SW 1271 (cell line): ENCODE measurements at regions not wholly inside any gene's neighbourhood (a gene's known extent, or its start where the extent isn't known, plus 50 kb on each side); places are given as distances from the start of the nearest gene placed in this dataset.
"Not testable (repeated sequence)": the region's sequence is repeated elsewhere in the genome, so short reads cannot be mapped to it uniquely, and the experiment has no call there.

Experiments
- DNase-seq, 2 experiments: peaks; one replicate each; lab custom pipeline; 2025; lab: John Stamatoyannopoulos, UW

DNA sequence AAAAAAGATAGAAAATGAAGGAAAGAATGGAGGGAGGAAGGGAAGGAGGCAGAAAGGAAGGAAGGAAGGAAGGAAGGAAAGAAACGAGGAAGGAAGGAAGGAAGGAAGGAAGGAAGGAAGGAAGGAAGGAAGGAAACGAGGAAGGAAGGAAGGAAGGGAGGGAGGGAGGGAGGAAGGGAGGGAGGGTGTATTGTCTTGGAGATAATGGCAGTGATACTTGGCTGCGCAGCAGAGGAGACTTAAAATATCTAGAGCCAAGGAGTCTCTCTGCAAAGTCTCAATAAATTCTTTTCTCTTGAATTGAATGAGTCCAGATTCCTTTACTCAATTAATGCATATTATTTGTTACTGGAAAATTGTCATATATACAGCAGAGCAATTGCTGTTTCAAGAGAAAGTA is 1059.7 kb downstream of the ZPLD1 start:
- DNase-seq: no peak

- no peak for DNase-seq
These were observed 1060.4 kb downstream of the ZPLD1 start for GRCh38 chr3:103495186-103495585.

GRCh38 chr3:103499132-103499900 is 1064.5 kb downstream of the ZPLD1 start:
- DNase-seq: peak in 1 of 2 experiments; percentile 8

DNA sequence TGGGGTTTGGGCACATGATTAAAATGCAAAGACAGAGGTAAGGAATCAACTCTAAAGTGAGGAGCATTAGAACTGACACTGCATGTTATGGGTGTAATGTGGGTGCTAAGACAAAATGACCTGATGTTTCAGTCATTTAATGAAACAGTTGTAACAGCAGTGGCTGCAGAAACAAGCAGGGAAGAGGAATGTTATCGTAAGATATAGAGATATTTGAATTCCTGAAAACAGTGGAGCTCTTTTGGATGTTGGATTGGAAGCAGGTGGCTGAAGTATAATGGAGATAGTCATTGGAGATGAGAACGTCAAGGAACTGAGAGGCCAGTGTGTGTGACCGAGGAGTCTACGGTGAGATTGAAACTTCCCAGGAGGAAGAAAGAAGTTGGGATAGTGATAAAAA is 1065.2 kb downstream of the ZPLD1 start:
- no peak for DNase-seq

GRCh38 chr3:103510760-103511159 is 1075.9 kb downstream of the ZPLD1 start:
- no peak for DNase-seq

DNA sequence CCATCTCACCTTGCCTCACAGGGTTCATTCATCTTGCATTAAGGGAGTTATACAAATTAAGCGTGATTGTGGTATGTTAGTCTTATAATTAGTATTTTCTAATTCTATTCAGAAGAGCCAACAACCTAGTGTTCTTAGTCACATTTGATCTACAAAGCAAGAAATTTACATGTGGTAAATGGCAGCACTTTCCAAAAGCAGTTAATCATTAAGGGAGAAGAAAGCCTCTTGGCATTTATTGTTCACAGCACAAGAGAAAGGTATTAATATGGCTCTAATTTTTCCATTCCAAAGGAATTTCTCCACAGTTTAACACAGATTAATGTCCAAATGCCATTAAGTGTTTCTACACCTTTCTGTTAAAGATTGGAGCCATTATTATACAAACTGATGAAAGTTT is 1077.1 kb downstream of the ZPLD1 start:
- no peak for DNase-seq

GRCh38 chr3:103512595-103512994 is 1077.8 kb downstream of the ZPLD1 start:
- no peak for DNase-seq

- no peak for DNase-seq
These were observed 1078.2 kb downstream of the ZPLD1 start for GRCh38 chr3:103513003-103513402.

- no peak for DNase-seq
These were observed 1080.3 kb downstream of the ZPLD1 start for GRCh38 chr3:103515116-103515515.

DNA sequence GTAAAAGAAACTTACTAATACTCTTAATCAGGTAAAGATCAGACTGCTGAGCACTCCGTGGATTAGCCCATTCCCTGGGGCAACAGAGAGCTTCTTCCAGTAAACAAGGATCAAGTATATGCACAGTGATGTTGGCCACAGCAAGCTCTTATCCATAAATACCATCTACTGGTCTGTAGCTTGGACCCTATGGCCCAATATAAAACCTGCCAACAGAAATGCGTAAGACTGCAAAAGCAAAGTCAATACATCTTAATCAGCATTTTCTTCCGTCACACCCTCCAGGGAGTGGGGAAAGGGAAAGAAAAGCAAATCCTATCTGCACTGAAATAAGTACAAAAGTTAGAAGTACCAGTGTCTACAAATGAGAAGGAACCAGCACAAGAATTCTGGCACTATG is 1082.1 kb downstream of the ZPLD1 start:
- no peak for DNase-seq

- DNase-seq: not testable (repeated sequence)
These were observed 1096.5 kb downstream of the ZPLD1 start for GRCh38 chr3:103531327-103531726.

DNA sequence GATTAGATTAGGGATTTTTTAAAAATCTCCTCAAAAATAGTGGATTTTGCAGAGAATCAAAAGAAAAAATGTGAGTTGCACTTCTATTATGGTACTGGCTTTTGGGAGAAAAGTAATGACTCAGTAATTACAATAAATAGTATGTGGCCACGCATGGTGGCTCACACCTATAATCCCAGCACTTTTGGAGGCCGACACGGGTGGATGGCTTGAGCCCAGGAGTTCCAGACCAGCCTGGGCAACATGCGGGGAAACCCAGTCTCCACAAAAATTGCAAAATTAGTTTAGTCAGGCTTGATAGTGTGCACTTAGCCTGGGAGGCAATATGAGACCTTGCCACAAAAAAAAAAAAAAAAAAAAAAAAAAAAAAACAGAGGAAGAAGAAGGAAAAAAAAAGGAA is 1098.2 kb downstream of the ZPLD1 start:
- DNase-seq: no peak

DNA sequence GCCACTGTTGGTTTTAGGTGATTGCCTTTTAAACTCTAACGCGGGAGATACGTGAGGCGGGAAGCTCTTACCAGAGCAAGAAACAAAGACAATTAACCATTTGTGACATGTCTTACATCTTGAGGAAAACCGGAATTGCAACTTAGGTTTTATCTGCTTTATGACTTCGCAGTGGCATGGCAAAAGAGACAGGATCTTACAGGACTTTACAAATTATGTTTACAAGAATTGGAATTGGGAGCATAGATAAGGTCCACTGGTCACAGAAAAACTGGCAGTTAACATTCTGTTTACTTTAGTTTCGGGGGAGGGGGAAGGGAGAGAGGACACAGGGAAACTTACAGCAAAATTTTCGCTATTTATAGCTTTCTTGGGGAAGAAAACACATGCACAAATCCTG is 1119.6 kb downstream of the ZPLD1 start:
- no peak for DNase-seq

- DNase-seq: not testable (repeated sequence)
These were observed 1129.3 kb downstream of the ZPLD1 start for GRCh38 chr3:103564116-103564515.

- no peak for DNase-seq
These were observed 1151.0 kb downstream of the ZPLD1 start for GRCh38 chr3:103585809-103586208.

DNA sequence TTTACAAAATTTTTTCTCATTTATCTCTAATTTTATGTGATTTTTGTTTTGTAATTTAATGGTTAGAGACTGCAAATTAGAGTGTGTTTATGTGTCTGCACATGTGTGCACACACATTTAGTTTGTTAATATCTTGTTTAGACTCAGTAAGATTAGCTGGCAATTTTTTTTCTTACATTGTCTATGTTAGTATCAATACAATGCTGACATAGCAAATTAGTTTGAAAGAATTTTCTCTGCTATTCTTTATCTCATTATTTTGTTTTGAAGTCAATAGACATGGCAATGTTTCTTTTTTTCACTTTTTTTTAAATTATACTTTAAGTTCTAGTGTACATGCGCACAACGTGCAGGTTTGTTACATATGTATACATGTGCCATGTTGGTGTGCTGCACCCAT is 1155.0 kb downstream of the ZPLD1 start:
- no peak for DNase-seq

DNA sequence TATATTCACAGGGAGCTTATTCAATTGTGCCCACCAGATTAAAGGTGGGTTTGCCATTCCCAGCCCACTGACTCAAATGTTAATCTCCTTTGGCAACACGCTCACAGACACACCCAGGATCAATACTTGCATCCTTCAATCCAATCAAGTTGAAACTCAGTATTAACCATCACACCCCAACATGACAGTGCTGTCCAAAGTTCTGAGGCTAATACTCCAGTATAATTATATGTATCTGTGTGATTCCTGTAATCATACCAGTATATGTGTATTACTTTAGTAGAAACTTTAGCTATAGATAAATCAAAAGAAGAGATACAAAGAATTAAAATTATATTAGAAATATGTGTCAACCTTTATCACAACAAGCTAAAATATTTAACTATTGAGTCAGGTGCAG is 1166.0 kb downstream of the ZPLD1 start:
- DNase-seq: no peak

DNA sequence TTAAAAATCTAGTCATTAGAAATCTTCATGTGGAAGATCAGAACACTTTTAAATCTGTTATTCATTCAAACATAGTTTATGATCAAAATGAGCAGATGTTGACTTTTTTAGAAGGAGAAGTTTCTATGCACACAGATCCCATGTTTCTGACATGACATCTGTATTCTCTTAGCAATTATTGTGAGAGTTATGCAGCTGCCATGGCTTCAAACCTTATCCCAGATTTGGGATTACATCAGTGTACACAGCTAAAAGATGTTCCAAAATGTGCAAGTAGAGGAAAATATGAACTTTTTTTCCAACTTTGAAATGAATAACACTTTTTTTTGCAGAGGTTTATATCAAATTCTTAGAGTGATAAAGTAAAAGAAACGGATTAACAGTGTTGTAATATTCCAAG is 1166.9 kb downstream of the ZPLD1 start:
- DNase-seq: no peak

- no peak for DNase-seq
These were observed 1174.7 kb downstream of the ZPLD1 start for GRCh38 chr3:103609472-103609871.

DNA sequence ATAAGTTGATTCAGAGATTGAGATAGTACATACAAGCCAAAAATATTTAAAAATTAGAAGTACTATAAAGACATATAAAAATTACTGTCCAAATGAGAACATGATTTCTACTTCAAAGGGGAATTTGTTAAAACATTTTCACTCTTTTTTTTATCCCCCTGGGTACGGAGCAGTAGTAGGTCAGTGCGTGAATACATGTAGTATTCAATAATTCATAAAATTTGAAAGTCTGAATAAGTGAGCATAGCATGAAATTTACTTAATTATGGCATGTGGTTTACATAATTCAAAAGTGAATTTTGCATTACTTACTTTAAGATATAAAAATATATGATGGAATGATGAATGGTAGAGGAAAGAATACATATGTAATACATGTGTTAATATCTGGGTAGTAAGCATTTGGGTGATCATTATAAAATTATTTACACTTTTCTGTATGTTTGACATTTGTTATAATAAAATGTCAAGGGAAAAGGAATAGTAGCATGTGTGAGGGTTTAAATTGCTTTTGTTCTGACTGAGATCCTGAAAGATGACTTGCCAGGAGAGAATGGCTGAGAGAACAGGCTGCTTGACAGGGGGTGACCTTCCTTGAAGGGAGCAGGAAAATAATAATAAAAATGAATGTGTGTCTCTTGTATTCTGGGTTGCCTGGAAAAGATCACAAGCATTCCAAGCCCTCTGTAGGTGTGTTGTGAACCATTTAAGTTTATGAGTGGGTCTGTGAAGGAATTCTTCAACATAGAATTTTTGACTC is 1178.8 kb downstream of the ZPLD1 start:
- no peak for DNase-seq

GRCh38 chr3:103614719-103615118 is 1179.9 kb downstream of the ZPLD1 start:
- DNase-seq: no peak

DNA sequence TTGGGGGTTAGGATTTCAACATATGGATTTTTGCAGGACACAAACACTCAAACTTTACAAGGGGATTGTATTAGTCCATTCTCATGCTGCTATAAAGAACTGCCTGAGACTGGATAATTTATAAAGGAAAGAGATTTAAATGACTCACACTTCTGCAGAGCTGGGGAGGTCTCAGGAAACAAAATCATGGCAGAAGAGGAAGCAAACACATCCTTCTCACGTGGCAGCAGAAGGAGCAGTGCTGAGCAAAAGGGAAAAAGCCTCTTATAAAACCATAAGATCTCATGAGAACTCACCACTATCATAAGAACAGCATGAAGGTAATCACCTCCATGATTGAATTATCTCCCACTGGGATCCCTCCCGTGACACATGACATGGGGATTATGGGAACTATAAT is 1183.1 kb downstream of the ZPLD1 start:
- DNase-seq: no peak

- no peak for DNase-seq
These were observed 1189.5 kb downstream of the ZPLD1 start for GRCh38 chr3:103624271-103624670.

DNA sequence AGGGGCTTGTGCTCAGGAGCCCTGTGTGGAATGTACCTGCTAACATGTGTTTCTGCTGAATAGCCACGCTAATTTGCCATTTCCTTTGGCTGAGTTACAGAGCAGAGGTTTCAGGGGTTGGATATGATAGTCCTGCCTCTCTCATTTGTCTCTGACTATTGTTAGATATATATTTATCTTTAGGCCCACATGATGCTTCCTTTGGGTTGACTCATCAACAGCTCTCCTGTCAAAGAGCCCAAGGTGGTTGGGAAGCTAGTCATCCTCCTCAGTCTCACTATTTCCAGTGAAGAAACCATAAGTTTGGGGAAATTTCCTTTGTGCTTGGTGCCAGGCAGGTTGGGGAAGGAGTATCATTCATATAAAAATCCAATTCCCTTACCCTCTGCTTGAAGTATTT is 1194.6 kb downstream of the ZPLD1 start:
- no peak for DNase-seq
